Endodermal cell (in vitro differentiated cells): ENCODE measurements at regions not wholly inside any gene's neighbourhood (a gene's known extent, or its start where the extent isn't known, plus 50 kb on each side); places are given as distances from the start of the nearest gene placed in this dataset.
A peak's percentile ranks its signal among the peaks of the same experiment; 100 is the strongest.

ENCODE experiments used
- DNase-seq: peaks from one replicate; pipeline ENCODE4 v3.0.0-alpha.2; 2017
- H3K27ac ChIP-seq: 2 replicates; pipeline ENCODE4 v1.5.1; 2013; ENCODE audit warnings: mild to moderate bottlenecking, low read depth, low read length, moderate library complexity
- H3K27me3 ChIP-seq: 2 replicates; pipeline ENCODE4 v1.6.1; 2013; ENCODE audit warnings: mild to moderate bottlenecking, low read length, moderate library complexity; ENCODE audit not compliant: insufficient read depth, control insufficient read depth, poor library complexity, severe bottlenecking
- H3K36me3 ChIP-seq: 2 replicates; pipeline ENCODE4 v1.7.0; 2013; ENCODE audit warnings: mild to moderate bottlenecking, low read length, moderate library complexity; ENCODE audit not compliant: control insufficient read depth, insufficient read depth
- H3K4me1 ChIP-seq: one replicate; pipeline ENCODE4 v1.7.0; 2013; ENCODE audit warnings: low read length; ENCODE audit not compliant: control insufficient read depth, insufficient read depth
- H3K4me3 ChIP-seq: 2 replicates; pipeline ENCODE4 v1.5.1; 2013; ENCODE audit warnings: mild to moderate bottlenecking, low read length, moderate library complexity
- H3K9ac ChIP-seq: 2 replicates; pipeline ENCODE4 v1.6.1; 2013; ENCODE audit warnings: mild to moderate bottlenecking, low read length, moderate library complexity; ENCODE audit not compliant: poor library complexity, severe bottlenecking; ENCODE audit errors: extremely low read depth
- H3K9me3 ChIP-seq: 2 replicates; pipeline ENCODE4 v1.6.1; 2013; ENCODE audit warnings: mild to moderate bottlenecking, low read length, moderate library complexity; ENCODE audit not compliant: control insufficient read depth
- H3K27ac Mint-ChIP-seq: 2 replicates; pipeline ENCODE4 v1.8.0; 2020; ENCODE audit warnings: mixed read lengths
- H3K27me3 Mint-ChIP-seq: 2 replicates; pipeline ENCODE4 v1.8.0; 2021; ENCODE audit warnings: mild to moderate bottlenecking, mixed read lengths; ENCODE audit not compliant: insufficient read depth
- H3K36me3 Mint-ChIP-seq: 2 replicates; pipeline ENCODE4 v1.8.0; 2020; ENCODE audit warnings: low read depth, mixed read lengths
- H3K4me1 Mint-ChIP-seq: 2 replicates; pipeline ENCODE4 v1.8.0; 2020; ENCODE audit warnings: mixed read lengths
- H3K4me3 Mint-ChIP-seq: 2 replicates; pipeline ENCODE4 v1.8.0; 2020; ENCODE audit warnings: mild to moderate bottlenecking, moderate library complexity, mixed read lengths
- H3K9me3 Mint-ChIP-seq: 2 replicates; pipeline ENCODE4 v1.8.0; 2020; ENCODE audit warnings: mild to moderate bottlenecking, mixed read lengths
- WGBS, 2 experiments: methylation state at CpG; one replicate each; pipeline versions ENCODE4 v1.1.5 to v1.1.7; 2013; ENCODE audit warnings: missing lambda C conversion rate in 2 of 2, mixed read lengths in 1 of 2; ENCODE audit not compliant: insufficient coverage in 1 of 2, insufficient read length in 1 of 2; 5-methylcytosine and 5-hydroxymethylcytosine counted together
- TF ChIP-seq, protein P1 (sequence below): fragments of 200-600 bp; sonication (generic); conservative IDR thresholded peaks from 2 replicates; pipeline ENCODE4 v1.5.0; 2021; ENCODE audit warnings: antibody characterized with exemption, mild to moderate bottlenecking

- TF ChIP-seq, protein P1, sequence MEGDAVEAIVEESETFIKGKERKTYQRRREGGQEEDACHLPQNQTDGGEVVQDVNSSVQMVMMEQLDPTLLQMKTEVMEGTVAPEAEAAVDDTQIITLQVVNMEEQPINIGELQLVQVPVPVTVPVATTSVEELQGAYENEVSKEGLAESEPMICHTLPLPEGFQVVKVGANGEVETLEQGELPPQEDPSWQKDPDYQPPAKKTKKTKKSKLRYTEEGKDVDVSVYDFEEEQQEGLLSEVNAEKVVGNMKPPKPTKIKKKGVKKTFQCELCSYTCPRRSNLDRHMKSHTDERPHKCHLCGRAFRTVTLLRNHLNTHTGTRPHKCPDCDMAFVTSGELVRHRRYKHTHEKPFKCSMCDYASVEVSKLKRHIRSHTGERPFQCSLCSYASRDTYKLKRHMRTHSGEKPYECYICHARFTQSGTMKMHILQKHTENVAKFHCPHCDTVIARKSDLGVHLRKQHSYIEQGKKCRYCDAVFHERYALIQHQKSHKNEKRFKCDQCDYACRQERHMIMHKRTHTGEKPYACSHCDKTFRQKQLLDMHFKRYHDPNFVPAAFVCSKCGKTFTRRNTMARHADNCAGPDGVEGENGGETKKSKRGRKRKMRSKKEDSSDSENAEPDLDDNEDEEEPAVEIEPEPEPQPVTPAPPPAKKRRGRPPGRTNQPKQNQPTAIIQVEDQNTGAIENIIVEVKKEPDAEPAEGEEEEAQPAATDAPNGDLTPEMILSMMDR: no peak
- Histone ChIP-seq H3K4me1 (peaks cover 5% of the 10 kb centered on the region), H3K9me3 (no peaks in the 10 kb centered on the region), H3K27me3 (peaks cover 61% of the 10 kb centered on the region), H3K9ac (no peak overlapping the region), H3K4me3 (no peak overlapping the region), H3K36me3 (no peaks in the 10 kb centered on the region), H3K27ac (no peak overlapping the region)
- 19 to 24% methylated on average over 5 to 33 of the region's 33 CpGs for WGBS, 2 experiments
- Mint-ChIP-seq H3K27me3 (peaks cover 75% of the 10 kb centered on the region), H3K9me3 (no peaks in the 10 kb centered on the region), H3K36me3 (no peaks in the 10 kb centered on the region), H3K27ac (no peak overlapping the region), H3K4me3 (peak overlapping the region; percentile 36), H3K4me1 (no peaks in the 10 kb centered on the region)
- peak; percentile 83 for DNase-seq
Observed at GRCh38 chr1:165117482-165117881, 239.0 kb downstream of the LMX1A start.

- Mint-ChIP-seq H3K36me3 (no peaks in the 10 kb centered on the region), H3K9me3 (no peaks in the 10 kb centered on the region), H3K4me1 (no peaks in the 10 kb centered on the region), H3K4me3 (no peak overlapping the region), H3K27ac (no peak overlapping the region), H3K27me3 (peaks cover 73% of the 10 kb centered on the region)
- DNase-seq: no peak
- Histone ChIP-seq H3K9ac (no peak overlapping the region), H3K4me3 (no peak overlapping the region), H3K27me3 (peaks cover 61% of the 10 kb centered on the region), H3K4me1 (peaks cover 9% of the 10 kb centered on the region), H3K36me3 (no peaks in the 10 kb centered on the region), H3K27ac (no peak overlapping the region), H3K9me3 (no peaks in the 10 kb centered on the region)
- TF ChIP-seq, protein P1: no peak
- WGBS, 2 experiments: 92% methylated on average over 4 to 6 of the region's 6 CpGs
Observed at GRCh38 chr1:165116732-165117131, 239.8 kb downstream of the LMX1A start.

- Histone ChIP-seq H3K9ac (no peak overlapping the region), H3K9me3 (no peaks in the 10 kb centered on the region), H3K4me3 (no peak overlapping the region), H3K4me1 (peaks cover 9% of the 10 kb centered on the region), H3K27ac (no peak overlapping the region), H3K36me3 (no peaks in the 10 kb centered on the region), H3K27me3 (peaks cover 61% of the 10 kb centered on the region)
- no peaks in the 10 kb centered on the region for H3K36me3 Mint-ChIP-seq
- H3K9me3 Mint-ChIP-seq: no peaks in the 10 kb centered on the region
- WGBS, 2 experiments: 94% methylated on average over 1 of the region's 1 CpG; no CpG with 5 or more reads in 1 of the 2 experiments
- H3K27me3 Mint-ChIP-seq: peaks cover 76% of the 10 kb centered on the region
- no peaks in the 10 kb centered on the region for H3K4me1 Mint-ChIP-seq
- H3K27ac Mint-ChIP-seq: no peak overlapping the region
- TF ChIP-seq, protein P1: no peak
- no peak overlapping the region for H3K4me3 Mint-ChIP-seq
- no peak for DNase-seq
Observed at GRCh38 chr1:165116171-165116570, 240.3 kb downstream of the LMX1A start.
